Activated B cell treated with CpG ODN at 0.5 μM for 24 hours (primary cell): ENCODE measurements at regions not wholly inside any gene's neighbourhood (a gene's known extent, or its start where the extent isn't known, plus 50 kb on each side); places are given as distances from the start of the nearest gene placed in this dataset.

Experiments
- ATAC-seq: fragments of 200-7000 bp; cut with Tn5 transposase; one replicate; pipeline ENCODE4 v1.10.0; 2021; ENCODE audit warnings: low read depth, mild to moderate bottlenecking, moderate library complexity
- CTCF ChIA-PET: fragments of 350-600 bp; sonication (Branson Sonifier 250); formaldehyde crosslinking; loops from one replicate; lab custom pipeline; 2021; ENCODE audit warnings: antibody characterized with exemption; lab: Charles Lee
- POLR2A ChIA-PET: fragments of 350-600 bp; sonication (Branson Sonifier 250); formaldehyde crosslinking; loops from one replicate; lab custom pipeline; 2021; ENCODE audit warnings: antibody characterized with exemption; lab: Charles Lee
- DNase-seq: peaks from one replicate; pipeline ENCODE4 v3.0.0; 2022
- H3K27ac Mint-ChIP-seq: one replicate; pipeline ENCODE4 v1.8.0; 2020; ENCODE audit warnings: mixed read lengths
- H3K27me3 Mint-ChIP-seq: one replicate; pipeline ENCODE4 v1.8.0; 2021; ENCODE audit warnings: mixed read lengths
- H3K36me3 Mint-ChIP-seq: one replicate; pipeline ENCODE4 v1.8.0; 2021; ENCODE audit warnings: low read depth, mixed read lengths
- H3K4me1 Mint-ChIP-seq: one replicate; pipeline ENCODE4 v1.8.0; 2021; ENCODE audit warnings: mixed read lengths
- H3K4me3 Mint-ChIP-seq: one replicate; pipeline ENCODE4 v1.8.0; 2020; ENCODE audit warnings: mild to moderate bottlenecking, mixed read lengths
- H3K9me3 Mint-ChIP-seq: one replicate; pipeline ENCODE4 v1.8.0; 2020; ENCODE audit warnings: mixed read lengths
- intact Hi-C: fragments of 100-400 bp; cut with micrococcal nuclease; formaldehyde crosslinking; loops from one replicate; pipeline ENCODE4 v1.15.1; 2024
- TF ChIP-seq, protein P1 (sequence below): fragments of 200-600 bp; IDR thresholded peaks from one replicate; pipeline ENCODE4 v1.8.0; 2022; ENCODE audit warnings: antibody characterized with exemption, mild to moderate bottlenecking

DNA sequence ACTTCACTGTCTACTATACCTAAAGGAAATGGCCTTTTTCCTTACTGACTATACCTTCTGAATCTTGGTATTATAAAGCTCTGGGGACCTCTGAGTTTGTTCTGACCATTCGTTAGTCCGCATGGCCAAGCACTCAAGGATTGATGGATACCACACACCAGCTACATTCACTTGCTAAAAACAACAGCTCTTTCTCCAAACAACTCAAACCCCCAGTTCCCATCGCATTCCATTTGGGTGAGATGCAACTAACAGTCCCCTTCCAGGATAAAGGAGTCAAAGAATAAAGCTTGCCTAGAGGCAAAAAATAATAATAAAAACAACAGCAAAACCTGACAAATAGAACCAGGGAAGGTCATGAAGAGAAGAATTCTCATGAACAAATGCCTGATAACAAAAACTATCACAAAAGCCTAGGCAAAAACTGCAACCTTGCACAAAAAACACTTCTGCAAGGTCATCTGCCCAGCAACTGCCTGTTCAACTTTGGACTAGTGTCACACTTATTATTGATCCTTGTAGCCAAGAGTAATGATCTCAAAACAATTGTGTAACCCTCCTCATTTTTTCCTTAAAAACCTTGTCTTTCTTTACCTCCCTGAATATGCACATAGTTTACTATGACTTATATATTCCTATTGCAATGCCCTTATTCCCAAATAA is 139.0 kb upstream of the GUCY1A2 start:
- ChIA-PET CTCF (no interaction called here), POLR2A (no interaction called here)
- DNase-seq: no peak
- intact Hi-C loops: no loop called here
- H3K27me3 Mint-ChIP-seq: no peaks in the 10 kb centered on the region
- no peaks in the 10 kb centered on the region for H3K36me3 Mint-ChIP-seq
- no peak overlapping the region for H3K4me3 Mint-ChIP-seq
- H3K9me3 Mint-ChIP-seq: no peaks in the 10 kb centered on the region
- no peak for ATAC-seq
- TF ChIP-seq, protein P1, sequence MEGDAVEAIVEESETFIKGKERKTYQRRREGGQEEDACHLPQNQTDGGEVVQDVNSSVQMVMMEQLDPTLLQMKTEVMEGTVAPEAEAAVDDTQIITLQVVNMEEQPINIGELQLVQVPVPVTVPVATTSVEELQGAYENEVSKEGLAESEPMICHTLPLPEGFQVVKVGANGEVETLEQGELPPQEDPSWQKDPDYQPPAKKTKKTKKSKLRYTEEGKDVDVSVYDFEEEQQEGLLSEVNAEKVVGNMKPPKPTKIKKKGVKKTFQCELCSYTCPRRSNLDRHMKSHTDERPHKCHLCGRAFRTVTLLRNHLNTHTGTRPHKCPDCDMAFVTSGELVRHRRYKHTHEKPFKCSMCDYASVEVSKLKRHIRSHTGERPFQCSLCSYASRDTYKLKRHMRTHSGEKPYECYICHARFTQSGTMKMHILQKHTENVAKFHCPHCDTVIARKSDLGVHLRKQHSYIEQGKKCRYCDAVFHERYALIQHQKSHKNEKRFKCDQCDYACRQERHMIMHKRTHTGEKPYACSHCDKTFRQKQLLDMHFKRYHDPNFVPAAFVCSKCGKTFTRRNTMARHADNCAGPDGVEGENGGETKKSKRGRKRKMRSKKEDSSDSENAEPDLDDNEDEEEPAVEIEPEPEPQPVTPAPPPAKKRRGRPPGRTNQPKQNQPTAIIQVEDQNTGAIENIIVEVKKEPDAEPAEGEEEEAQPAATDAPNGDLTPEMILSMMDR: no peak
- H3K4me1 Mint-ChIP-seq: no peaks in the 10 kb centered on the region
- H3K27ac Mint-ChIP-seq: no peak overlapping the region

DNA sequence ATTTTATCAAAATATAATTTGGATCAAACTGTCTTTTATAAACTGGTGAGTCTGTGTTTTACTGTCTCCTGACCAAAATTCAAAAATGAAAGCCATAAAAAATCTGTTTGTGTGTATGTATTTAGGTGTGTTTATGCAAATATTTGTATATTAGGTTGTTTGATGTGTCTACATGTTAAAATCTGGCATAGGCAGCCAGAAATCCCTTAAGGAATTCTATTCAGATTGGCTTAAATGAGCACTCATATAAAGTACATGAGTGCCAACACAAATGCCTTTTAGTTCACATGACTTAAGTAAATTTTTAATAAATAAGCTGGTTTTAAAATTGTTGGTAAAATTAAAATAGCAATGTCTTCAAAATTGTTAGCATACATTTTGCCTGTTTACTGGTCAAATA is 133.3 kb upstream of the GUCY1A2 start:
- Mint-ChIP-seq H3K4me3 (no peak overlapping the region), H3K36me3 (no peaks in the 10 kb centered on the region), H3K4me1 (no peaks in the 10 kb centered on the region), H3K27me3 (no peaks in the 10 kb centered on the region), H3K27ac (no peak overlapping the region), H3K9me3 (no peaks in the 10 kb centered on the region)
- POLR2A ChIA-PET: no interaction called here
- DNase-seq (no peak), ATAC-seq (no peak)
- TF ChIP-seq, protein P1: no peak
- CTCF ChIA-PET: no interaction called here
- intact Hi-C loops: no loop called here

DNA sequence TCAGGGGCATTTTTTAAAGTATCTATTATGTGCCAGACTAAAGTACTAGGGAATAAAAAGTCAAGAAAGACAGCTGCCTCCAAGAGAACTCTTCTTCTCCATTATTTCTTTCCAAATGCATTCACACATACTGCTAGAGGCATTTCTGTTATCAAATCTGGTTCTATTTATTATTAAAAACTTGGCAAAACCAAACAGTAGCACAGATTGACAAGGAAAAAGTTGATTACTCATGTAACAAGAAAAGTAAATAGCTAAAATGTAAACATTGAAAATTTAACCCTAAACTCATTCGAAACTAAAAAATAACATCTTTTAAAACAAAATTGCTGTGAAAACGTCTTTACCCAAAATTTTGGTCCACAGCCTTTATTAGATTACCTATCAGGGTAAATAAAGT is 132.9 kb upstream of the GUCY1A2 start:
- Mint-ChIP-seq H3K4me1 (no peaks in the 10 kb centered on the region), H3K4me3 (no peak overlapping the region), H3K9me3 (no peaks in the 10 kb centered on the region), H3K36me3 (no peaks in the 10 kb centered on the region), H3K27ac (no peak overlapping the region), H3K27me3 (no peaks in the 10 kb centered on the region)
- ATAC-seq (no peak), DNase-seq (no peak)
- intact Hi-C loops: no loop called here
- TF ChIP-seq, protein P1: no peak
- POLR2A ChIA-PET: no interaction called here
- CTCF ChIA-PET: no interaction called here

DNA sequence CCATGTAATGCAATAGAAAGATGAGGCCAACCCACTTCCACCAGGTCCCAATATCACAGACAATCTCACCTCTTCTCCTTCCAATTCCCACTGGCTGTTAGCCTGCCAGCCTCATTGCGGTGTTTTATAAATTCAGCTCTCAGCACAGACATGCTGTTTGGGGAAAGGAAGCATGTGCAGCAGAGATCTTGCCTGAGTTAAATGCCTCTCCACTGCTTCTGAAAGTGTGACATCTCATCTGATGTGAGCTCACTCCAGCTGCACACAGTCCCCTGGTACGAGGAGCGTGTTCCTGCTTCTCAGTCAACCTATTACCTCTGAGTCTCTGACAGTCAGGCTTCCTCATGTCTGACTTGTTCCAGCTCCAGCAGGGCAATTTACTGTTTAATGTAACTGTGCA is 122.7 kb upstream of the GUCY1A2 start:
- TF ChIP-seq, protein P1: no peak
- ChIA-PET CTCF (no interaction called here), POLR2A (no interaction called here)
- ATAC-seq (no peak), DNase-seq (no peak)
- no peaks in the 10 kb centered on the region for H3K27me3 Mint-ChIP-seq
- no peak overlapping the region for H3K27ac Mint-ChIP-seq
- no peaks in the 10 kb centered on the region for H3K36me3 Mint-ChIP-seq
- intact Hi-C loops: no loop called here
- no peak overlapping the region for H3K4me3 Mint-ChIP-seq
- H3K4me1 Mint-ChIP-seq: no peaks in the 10 kb centered on the region
- H3K9me3 Mint-ChIP-seq: peaks cover under 1% of the 10 kb centered on the region

DNA sequence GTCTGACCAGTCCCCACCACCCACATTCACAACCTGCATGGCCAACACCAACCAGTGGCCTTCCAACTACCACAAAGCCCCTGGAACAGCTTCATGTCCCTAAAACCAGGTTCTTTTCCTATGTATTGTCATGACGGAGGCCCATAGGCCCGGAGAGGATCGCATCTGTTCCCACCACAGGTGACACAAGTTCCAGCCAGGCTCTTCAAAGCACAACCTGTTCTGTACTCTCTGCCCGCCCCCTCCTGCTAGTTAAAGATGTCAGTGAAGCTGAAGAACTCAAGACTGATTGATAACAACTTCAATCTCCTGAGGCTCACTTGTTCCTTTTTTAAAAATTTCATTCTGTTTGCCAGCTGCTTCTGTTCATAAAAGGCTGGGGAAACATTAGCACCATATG is 121.1 kb upstream of the GUCY1A2 start:
- H3K27me3 Mint-ChIP-seq: no peaks in the 10 kb centered on the region
- intact Hi-C loops: no loop called here
- no peak overlapping the region for H3K27ac Mint-ChIP-seq
- no peaks in the 10 kb centered on the region for H3K4me1 Mint-ChIP-seq
- no peaks in the 10 kb centered on the region for H3K36me3 Mint-ChIP-seq
- POLR2A ChIA-PET: no interaction called here
- no peak overlapping the region for H3K4me3 Mint-ChIP-seq
- ATAC-seq (no peak), DNase-seq (no peak)
- TF ChIP-seq, protein P1: no peak
- CTCF ChIA-PET: no interaction called here
- peaks cover 8% of the 10 kb centered on the region for H3K9me3 Mint-ChIP-seq
